Stimulated activated CD4-positive, alpha-beta T cell treated with anti-CD3 and anti-CD28 coated beads, TNF-alpha, amount 100 ng/mL, for 4 hours (primary cell): ENCODE measurements at regions not wholly inside any gene's neighbourhood (a gene's known extent, or its start where the extent isn't known, plus 50 kb on each side); places are given as distances from the start of the nearest gene placed in this dataset.

ENCODE experiments used
- DNase-seq, 3 experiments: peaks; one replicate each; pipeline ENCODE4 v3.0.0-alpha.2; 2020; ENCODE audit warnings: low read depth in 3 of 3

- DNase-seq: no peak
Measured at GRCh38 chr12:90079529-90080210, 371.0 kb upstream of the ATP2B1 start.

- no peak for DNase-seq
Measured at GRCh38 chr12:90078344-90078743, 369.7 kb upstream of the ATP2B1 start.

GRCh38 chr12:90077756-90078155 is 369.1 kb upstream of the ATP2B1 start:
- DNase-seq: no peak

GRCh38 chr12:90076851-90077319 is 368.2 kb upstream of the ATP2B1 start:
- no peak for DNase-seq

GRCh38 chr12:90075685-90076084 is 367.0 kb upstream of the ATP2B1 start:
- DNase-seq: no peak

- DNase-seq: no peak
Measured at GRCh38 chr12:90074086-90074485, 365.4 kb upstream of the ATP2B1 start.

- DNase-seq: no peak
Measured at GRCh38 chr12:90071996-90072395, 363.4 kb upstream of the ATP2B1 start.

GRCh38 chr12:90069711-90070110 is 361.1 kb upstream of the ATP2B1 start:
- DNase-seq: no peak

- no peak for DNase-seq
Measured at GRCh38 chr12:90067791-90068190, 359.2 kb upstream of the ATP2B1 start.

GRCh38 chr12:90064852-90065801 is 356.5 kb upstream of the ATP2B1 start:
- no peak for DNase-seq

- DNase-seq: no peak
Measured at GRCh38 chr12:90062799-90063198, 354.2 kb upstream of the ATP2B1 start.

GRCh38 chr12:90061809-90062208 is 353.2 kb upstream of the ATP2B1 start:
- no peak for DNase-seq

- DNase-seq: no peak
Measured at GRCh38 chr12:90060031-90060430, 351.4 kb upstream of the ATP2B1 start.

GRCh38 chr12:90058704-90059103 is 350.1 kb upstream of the ATP2B1 start:
- no peak for DNase-seq

GRCh38 chr12:90055071-90055470 is 346.4 kb upstream of the ATP2B1 start:
- DNase-seq: no peak

GRCh38 chr12:90048918-90049317 is 340.3 kb upstream of the ATP2B1 start:
- no peak for DNase-seq

GRCh38 chr12:90045559-90045958 is 336.9 kb upstream of the ATP2B1 start:
- DNase-seq: no peak

- no peak for DNase-seq
Measured at GRCh38 chr12:90044069-90044468, 335.4 kb upstream of the ATP2B1 start.

- DNase-seq: no peak
Measured at GRCh38 chr12:90042920-90043641, 334.4 kb upstream of the ATP2B1 start.

- DNase-seq: no peak
Measured at GRCh38 chr12:90038289-90038688, 329.7 kb upstream of the ATP2B1 start.

GRCh38 chr12:90037740-90038139 is 329.1 kb upstream of the ATP2B1 start:
- no peak for DNase-seq

- no peak for DNase-seq
Measured at GRCh38 chr12:90036637-90037036, 328.0 kb upstream of the ATP2B1 start.
